A172 (cell line): ENCODE measurements at regions not wholly inside any gene's neighbourhood (a gene's known extent, or its start where the extent isn't known, plus 50 kb on each side); places are given as distances from the start of the nearest gene placed in this dataset.
"Not testable (repeated sequence)": the region's sequence is repeated elsewhere in the genome, so short reads cannot be mapped to it uniquely, and the experiment has no call there.

Source experiments
- DNase-seq: peaks from one replicate; pipeline ENCODE4 v3.0.0-alpha.2; 2015; ENCODE audit warnings: low spot score

- peak; percentile 27 for DNase-seq
Observed at GRCh38 chrX:13386092-13386491, 66.2 kb upstream of the ATXN3L start.

- DNase-seq, result no peak
Observed at GRCh38 chrX:13383907-13384306, 64.1 kb upstream of the ATXN3L start.

- DNase-seq, result no peak
Observed at GRCh38 chrX:13381514-13381913, 61.7 kb upstream of the ATXN3L start.

- no peak for DNase-seq
Observed at GRCh38 chrX:13380211-13380610, 60.4 kb upstream of the ATXN3L start.

GRCh38 chrX:13378562-13379518, 59.0 kb upstream of the ATXN3L start:
- DNase-seq, result not testable (repeated sequence)

GRCh38 chrX:13377550-13377934, 57.7 kb upstream of the ATXN3L start:
- peak; percentile 77 for DNase-seq

GRCh38 chrX:13376857-13377549, 57.1 kb upstream of the ATXN3L start:
- peak; percentile 91 for DNase-seq

GRCh38 chrX:13375596-13375995, 55.7 kb upstream of the ATXN3L start:
- DNase-seq, result not testable (repeated sequence)

- DNase-seq, result no peak
Observed at GRCh38 chrX:13374364-13374763, 54.5 kb upstream of the ATXN3L start.

GRCh38 chrX:13373431-13374187, 53.8 kb upstream of the ATXN3L start:
- no peak for DNase-seq

GRCh38 chrX:13373027-13373426, 53.2 kb upstream of the ATXN3L start:
- no peak for DNase-seq

- DNase-seq, result no peak
Observed at GRCh38 chrX:13372203-13372980, 52.5 kb upstream of the ATXN3L start.

- DNase-seq, result no peak
Observed at GRCh38 chrX:13371186-13371585, 51.3 kb upstream of the ATXN3L start.

- DNase-seq, result no peak
Observed at GRCh38 chrX:13370713-13371112, 50.9 kb upstream of the ATXN3L start.
